ENCODE measurements at regions not wholly inside any gene's neighbourhood (a gene's known extent, or its start where the extent isn't known, plus 50 kb on each side); places are given as distances from the start of the nearest gene placed in this dataset.

- Histone ChIP-seq H3K9me2 (replicated peaks; ENCODE audit: low read length) (0 out of 2 replicates have a peak, but pooled peaks cover 10% of the 10 kb centered on the region), H3K9me3 (ENCODE audit: low read length) (no peaks in the 10 kb centered on the region), H3K27ac (ENCODE audit: low read length) (peak overlapping the region; percentile 47), H4K20me1 (ENCODE audit: low read length) (no peaks in the 10 kb centered on the region), H3K36me3 (ENCODE audit: low read depth, low read length) (no peaks in the 10 kb centered on the region), H3F3A (ENCODE audit: low read length, unreplicated experiment) (peaks cover 4% of the 10 kb centered on the region), H3K4me1 (ENCODE audit: insufficient read depth, low read length) (peaks cover 41% of the 10 kb centered on the region), H3K27me3 (ENCODE audit: low read length) (no peaks in the 10 kb centered on the region), H3K4me2 (ENCODE audit: low read length) (no peak overlapping the region), H3K79me2 (ENCODE audit: low read length) (no peaks in the 10 kb centered on the region), H2AFZ (ENCODE audit: low read length) (0 out of 2 replicates have a peak overlapping the region, but pooled peaks have one; percentile 1), H3K4me3 (ENCODE audit: low read length) (no peak overlapping the region), H3K9ac (ENCODE audit: low read length) (peak overlapping the region; percentile 4; the same call in 1 of the 2 replicates)
- DNase-seq (peak; percentile 58), ATAC-seq (peak; percentile 53)
- no TSS peak for BruUV-seq (replicated peaks)
- TF ChIP-seq EZH2 (IDR thresholded peaks at IDR 0.05; ENCODE audit: low read length, unreplicated experiment) (no peak), EZH2phosphoT487 (IDR thresholded peaks at IDR 0.05; ENCODE audit: borderline replicate concordance, low read length) (no peak)
- TF ChIP-seq, protein P1, sequence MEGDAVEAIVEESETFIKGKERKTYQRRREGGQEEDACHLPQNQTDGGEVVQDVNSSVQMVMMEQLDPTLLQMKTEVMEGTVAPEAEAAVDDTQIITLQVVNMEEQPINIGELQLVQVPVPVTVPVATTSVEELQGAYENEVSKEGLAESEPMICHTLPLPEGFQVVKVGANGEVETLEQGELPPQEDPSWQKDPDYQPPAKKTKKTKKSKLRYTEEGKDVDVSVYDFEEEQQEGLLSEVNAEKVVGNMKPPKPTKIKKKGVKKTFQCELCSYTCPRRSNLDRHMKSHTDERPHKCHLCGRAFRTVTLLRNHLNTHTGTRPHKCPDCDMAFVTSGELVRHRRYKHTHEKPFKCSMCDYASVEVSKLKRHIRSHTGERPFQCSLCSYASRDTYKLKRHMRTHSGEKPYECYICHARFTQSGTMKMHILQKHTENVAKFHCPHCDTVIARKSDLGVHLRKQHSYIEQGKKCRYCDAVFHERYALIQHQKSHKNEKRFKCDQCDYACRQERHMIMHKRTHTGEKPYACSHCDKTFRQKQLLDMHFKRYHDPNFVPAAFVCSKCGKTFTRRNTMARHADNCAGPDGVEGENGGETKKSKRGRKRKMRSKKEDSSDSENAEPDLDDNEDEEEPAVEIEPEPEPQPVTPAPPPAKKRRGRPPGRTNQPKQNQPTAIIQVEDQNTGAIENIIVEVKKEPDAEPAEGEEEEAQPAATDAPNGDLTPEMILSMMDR (conservative IDR thresholded peaks at IDR 0.05; ENCODE audit: low read depth, low read length) = no peak
- POLR2A ChIA-PET (ENCODE audit: unreplicated experiment) = interaction anchor here (0.6 kb wide), 1 partner anchor 807 kb away, joined by 3 read pairs; no protein-coding TSS in a partner anchor
- CTCF ChIA-PET = no interaction called here
- intact Hi-C loops (cut with micrococcal nuclease) = no loop called here
These were observed 63.4 kb upstream of the ADO start for GRCh38 chr10:62740885-62741745.

DNA sequence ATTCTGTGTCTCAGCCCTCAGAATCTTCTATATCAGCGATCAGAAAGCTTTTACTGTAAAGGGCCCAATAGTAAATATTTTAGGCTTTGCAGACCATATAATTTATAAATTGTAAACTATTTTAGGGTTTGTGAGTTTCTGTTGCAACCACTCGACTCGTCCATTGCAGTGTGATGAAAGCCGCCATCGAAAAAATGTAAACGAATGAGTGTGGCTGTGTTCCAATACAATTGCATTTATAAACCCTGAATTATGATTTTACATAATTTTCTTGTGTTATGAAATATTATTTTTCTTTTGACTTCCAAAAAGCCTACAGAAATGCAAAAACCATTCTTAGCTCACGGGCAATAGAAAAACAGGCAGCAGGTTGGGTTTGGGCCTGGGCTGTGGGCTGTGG lies 62.5 kb upstream of the ADO start:
- CTCF ChIA-PET = no interaction called here
- Histone ChIP-seq H2AFZ (ENCODE audit: low read length) (no peak overlapping the region), H3K9me2 (replicated peaks; ENCODE audit: low read length) (0 out of 2 replicates have a peak, but pooled peaks cover 10% of the 10 kb centered on the region), H3K36me3 (ENCODE audit: low read depth, low read length) (no peaks in the 10 kb centered on the region), H3K4me1 (ENCODE audit: insufficient read depth, low read length) (peaks cover 32% of the 10 kb centered on the region), H3K4me3 (ENCODE audit: low read length) (no peak overlapping the region), H4K20me1 (ENCODE audit: low read length) (no peaks in the 10 kb centered on the region), H3F3A (ENCODE audit: low read length, unreplicated experiment) (no peaks in the 10 kb centered on the region), H3K79me2 (ENCODE audit: low read length) (no peaks in the 10 kb centered on the region), H3K9me3 (ENCODE audit: low read length) (no peaks in the 10 kb centered on the region), H3K4me2 (ENCODE audit: low read length) (no peak overlapping the region), H3K27ac (ENCODE audit: low read length) (no peak overlapping the region), H3K27me3 (ENCODE audit: low read length) (no peaks in the 10 kb centered on the region), H3K9ac (ENCODE audit: low read length) (no peak overlapping the region)
- ATAC-seq (no peak), DNase-seq (no peak)
- BruUV-seq (replicated peaks) = no TSS peak
- POLR2A ChIA-PET (ENCODE audit: unreplicated experiment) = no interaction called here
- TF ChIP-seq EZH2 (IDR thresholded peaks at IDR 0.05; ENCODE audit: low read length, unreplicated experiment) (no peak), EZH2phosphoT487 (IDR thresholded peaks at IDR 0.05; ENCODE audit: borderline replicate concordance, low read length) (no peak)
- TF ChIP-seq, protein P1 (conservative IDR thresholded peaks at IDR 0.05; ENCODE audit: low read depth, low read length) = no peak
- intact Hi-C loops (cut with micrococcal nuclease) = no loop called here

- no TSS peak for BruUV-seq (replicated peaks)
- ChIA-PET POLR2A (ENCODE audit: unreplicated experiment) (no interaction called here), CTCF (no interaction called here)
- no peaks in the 10 kb centered on the region for H4K20me1 ChIP-seq (ENCODE audit: low read length)
- no peaks in the 10 kb centered on the region for H3K9me3 ChIP-seq (ENCODE audit: low read length)
- H3K27me3 ChIP-seq (ENCODE audit: low read length) = no peaks in the 10 kb centered on the region
- no peak for ATAC-seq
- H3K27ac ChIP-seq (ENCODE audit: low read length) = no peak overlapping the region
- H2AFZ ChIP-seq (ENCODE audit: low read length) = no peak overlapping the region
- no peak overlapping the region for H3K9ac ChIP-seq (ENCODE audit: low read length)
- TF ChIP-seq, protein P1 (conservative IDR thresholded peaks at IDR 0.05; ENCODE audit: low read depth, low read length) = no peak
- no peak for TF ChIP-seq EZH2 (IDR thresholded peaks at IDR 0.05; ENCODE audit: low read length, unreplicated experiment)
- no peak for TF ChIP-seq EZH2phosphoT487 (IDR thresholded peaks at IDR 0.05; ENCODE audit: borderline replicate concordance, low read length)
- H3K36me3 ChIP-seq (ENCODE audit: low read depth, low read length) = no peaks in the 10 kb centered on the region
- no peaks in the 10 kb centered on the region for H3K79me2 ChIP-seq (ENCODE audit: low read length)
- no peak for DNase-seq
- no peak overlapping the region for H3K4me3 ChIP-seq (ENCODE audit: low read length)
- intact Hi-C loops (cut with micrococcal nuclease) = no loop called here
- H3K4me2 ChIP-seq (ENCODE audit: low read length) = no peak overlapping the region
- H3K9me2 ChIP-seq (replicated peaks; ENCODE audit: low read length) = 0 out of 2 replicates have a peak, but pooled peaks cover 10% of the 10 kb centered on the region
- peaks cover 32% of the 10 kb centered on the region for H3K4me1 ChIP-seq (ENCODE audit: insufficient read depth, low read length)
- no peaks in the 10 kb centered on the region for H3F3A ChIP-seq (ENCODE audit: low read length, unreplicated experiment)
These were observed 61.9 kb upstream of the ADO start for GRCh38 chr10:62742536-62743061.
